HepG2 (cell line): ENCODE measurements at regions not wholly inside any gene's neighbourhood (a gene's known extent, or its start where the extent isn't known, plus 50 kb on each side); places are given as distances from the start of the nearest gene placed in this dataset.
A peak's percentile ranks its signal among the peaks of the same experiment; 100 is the strongest.

ENCODE experiments used
- CEBPG ChIP-seq: IDR thresholded peaks from 2 replicates; pipeline ENCODE4 v1.6.1; 2016
- ELF3 ChIP-seq: IDR thresholded peaks from 2 replicates; pipeline ENCODE4 v1.6.1; 2016; ENCODE audit warnings: missing genetic modification reagents, missing compliant biosample characterization
- ERF ChIP-seq: IDR thresholded peaks from 2 replicates; pipeline ENCODE4 v1.6.1; 2018; ENCODE audit warnings: missing biosample characterization, missing genetic modification reagents
- FOXP1 ChIP-seq, 2 experiments: fragments of 450-650 bp in 1 of 2; IDR thresholded peaks; 2 replicates each; pipeline ENCODE4 v1.6.1; 2017 to 2018; ENCODE audit warnings: antibody characterized with exemption in 1 of 2
- GZF1 ChIP-seq: sonication (generic); formaldehyde crosslinking; IDR thresholded peaks from 2 replicates; pipeline ENCODE4 v1.5.1; 2020; ENCODE audit warnings: mild to moderate bottlenecking, missing genetic modification reagents
- HMG20A ChIP-seq: IDR thresholded peaks from 2 replicates; pipeline ENCODE4 v1.6.1; 2016; ENCODE audit warnings: borderline replicate concordance
- HNF4A ChIP-seq: sonication (generic); formaldehyde crosslinking; IDR thresholded peaks from 2 replicates; pipeline ENCODE4 v1.4.0; 2020; ENCODE audit warnings: missing genetic modification reagents
- IRF2 ChIP-seq: IDR thresholded peaks from 2 replicates; pipeline ENCODE4 v1.6.1; 2018; ENCODE audit warnings: missing genetic modification reagents, missing compliant biosample characterization
- KLF13 ChIP-seq: sonication (generic); formaldehyde crosslinking; IDR thresholded peaks from 2 replicates; pipeline ENCODE4 v1.4.0; 2020; ENCODE audit warnings: mild to moderate bottlenecking, missing genetic modification reagents
- MAFK ChIP-seq, 2 experiments: IDR thresholded peaks in 1 of 2; conservative IDR thresholded peaks in 1 of 2; 2 replicates each; pipeline ENCODE4 v1.6.1; 2011; ENCODE audit warnings: improper control_type of control experiment in 2 of 2, low read length in 2 of 2
- MED13 ChIP-seq: sonication (generic); formaldehyde crosslinking; IDR thresholded peaks from 2 replicates; pipeline ENCODE4 v1.5.0; 2020; ENCODE audit warnings: missing genetic modification reagents
- MIXL1 ChIP-seq: IDR thresholded peaks from 2 replicates; pipeline ENCODE4 v1.6.1; 2016
- NBN ChIP-seq: fragments of 450-650 bp; conservative IDR thresholded peaks from 2 replicates; pipeline ENCODE4 v1.6.1; 2017
- NR2F6 ChIP-seq, 2 experiments: IDR thresholded peaks; 2 replicates each; pipeline ENCODE4 v1.6.1; 2016; ENCODE audit warnings: antibody characterized with exemption in 1 of 2, mild to moderate bottlenecking in 1 of 2
- RARA ChIP-seq: IDR thresholded peaks from 2 replicates; pipeline ENCODE4 v1.6.1; 2016; ENCODE audit warnings: missing genetic modification reagents, missing compliant biosample characterization
- ZBTB3 ChIP-seq: sonication (generic); formaldehyde crosslinking; IDR thresholded peaks from 2 replicates; pipeline ENCODE4 v1.4.0; 2020; ENCODE audit warnings: low read depth, mild to moderate bottlenecking, moderate library complexity, missing genetic modification reagents, borderline replicate concordance
- ZFX ChIP-seq: sonication (generic); formaldehyde crosslinking; IDR thresholded peaks from 2 replicates; pipeline ENCODE4 v1.4.0; 2020; ENCODE audit warnings: mild to moderate bottlenecking, low read depth, missing genetic modification reagents, moderate library complexity
- ZNF263 ChIP-seq: sonication (generic); formaldehyde crosslinking; IDR thresholded peaks from 2 replicates; pipeline ENCODE4 v1.4.0; 2020; ENCODE audit warnings: missing genetic modification reagents
- ZNF547 ChIP-seq: sonication (generic); formaldehyde crosslinking; IDR thresholded peaks from 2 replicates; pipeline ENCODE4 v1.5.1; 2020; ENCODE audit warnings: mild to moderate bottlenecking, missing genetic modification reagents
- ZNF577 ChIP-seq: sonication (generic); formaldehyde crosslinking; IDR thresholded peaks from 2 replicates; pipeline ENCODE4 v1.4.0; 2020; ENCODE audit warnings: mild to moderate bottlenecking, low read depth, missing genetic modification reagents, borderline replicate concordance
- ZNF674 ChIP-seq: sonication (generic); formaldehyde crosslinking; IDR thresholded peaks from 2 replicates; pipeline ENCODE4 v1.5.0; 2020; ENCODE audit warnings: low read depth, mild to moderate bottlenecking, missing genetic modification reagents
- TF ChIP-seq, protein P1 (sequence below): conservative IDR thresholded peaks from 2 replicates; pipeline ENCODE4 v1.6.1; 2018; ENCODE audit warnings: missing genetic modification reagents
- TF ChIP-seq, protein P2 (sequence below): IDR thresholded peaks from 2 replicates; pipeline ENCODE4 v1.4.0; 2020; ENCODE audit warnings: mild to moderate bottlenecking, missing genetic modification reagents
- TF ChIP-seq, protein P3 (sequence below): IDR thresholded peaks from 2 replicates; pipeline ENCODE4 v1.6.1; 2016; ENCODE audit warnings: low read depth
- TF ChIP-seq, protein P4 (sequence below): sonication (generic); formaldehyde crosslinking; IDR thresholded peaks from 2 replicates; pipeline ENCODE4 v1.5.0; 2020; ENCODE audit warnings: missing genetic modification reagents

DNA sequence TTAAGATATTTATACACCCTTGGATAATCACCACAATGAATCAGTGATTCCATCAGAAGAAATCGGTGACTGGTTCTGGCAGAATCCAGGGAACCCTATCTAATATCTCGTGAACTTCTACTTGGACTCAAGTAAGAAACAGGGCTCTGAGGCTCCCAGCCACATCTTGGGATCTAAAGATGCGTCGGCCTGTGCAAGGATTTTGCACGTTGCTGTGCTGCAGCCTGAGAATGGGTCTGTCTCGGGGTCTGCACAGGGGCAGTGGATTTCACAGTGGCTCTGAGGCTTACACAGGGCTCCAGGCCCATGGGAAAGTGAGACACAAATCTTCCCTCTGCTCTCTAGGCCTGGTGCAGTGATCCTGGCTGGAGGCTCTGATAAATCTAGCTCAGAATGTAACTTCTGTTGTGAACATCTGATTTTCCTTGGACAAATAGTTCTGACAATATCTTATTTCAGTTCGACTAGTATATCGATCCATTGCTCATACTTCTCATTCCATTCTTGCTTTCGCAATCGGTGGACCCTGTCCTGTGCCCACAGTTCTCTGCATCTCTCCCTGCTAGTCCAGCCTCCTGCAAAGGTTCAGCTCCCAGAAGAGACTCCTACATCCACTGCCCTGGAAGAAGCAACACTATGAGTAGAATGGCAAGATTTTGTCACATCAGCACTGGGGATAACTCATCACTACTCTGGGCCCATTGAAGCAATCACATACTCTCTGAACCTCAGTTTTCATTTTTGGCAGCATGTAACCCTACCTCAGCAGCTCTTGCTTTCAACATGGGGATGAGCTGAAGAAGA lies 105.5 kb upstream of the TOP3B start (continued):
- TF ChIP-seq KLF13 = no peak
- TF ChIP-seq, protein P1, sequence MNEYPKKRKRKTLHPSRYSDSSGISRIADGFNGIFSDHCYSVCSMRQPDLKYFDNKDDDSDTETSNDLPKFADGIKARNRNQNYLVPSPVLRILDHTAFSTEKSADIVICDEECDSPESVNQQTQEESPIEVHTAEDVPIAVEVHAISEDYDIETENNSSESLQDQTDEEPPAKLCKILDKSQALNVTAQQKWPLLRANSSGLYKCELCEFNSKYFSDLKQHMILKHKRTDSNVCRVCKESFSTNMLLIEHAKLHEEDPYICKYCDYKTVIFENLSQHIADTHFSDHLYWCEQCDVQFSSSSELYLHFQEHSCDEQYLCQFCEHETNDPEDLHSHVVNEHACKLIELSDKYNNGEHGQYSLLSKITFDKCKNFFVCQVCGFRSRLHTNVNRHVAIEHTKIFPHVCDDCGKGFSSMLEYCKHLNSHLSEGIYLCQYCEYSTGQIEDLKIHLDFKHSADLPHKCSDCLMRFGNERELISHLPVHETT (CRISPR knock-in tag) = no peak
- TF ChIP-seq GZF1 (CRISPR knock-in tag) = no peak
- peak; percentile 68 for TF ChIP-seq HMG20A (CRISPR knock-in tag)
- peak; percentile 65 for TF ChIP-seq ZFX (CRISPR knock-in tag)
- TF ChIP-seq RARA (CRISPR knock-in tag) = peak; percentile 71
- peak; percentile 78 for TF ChIP-seq IRF2 (CRISPR knock-in tag)
- TF ChIP-seq, protein P2, sequence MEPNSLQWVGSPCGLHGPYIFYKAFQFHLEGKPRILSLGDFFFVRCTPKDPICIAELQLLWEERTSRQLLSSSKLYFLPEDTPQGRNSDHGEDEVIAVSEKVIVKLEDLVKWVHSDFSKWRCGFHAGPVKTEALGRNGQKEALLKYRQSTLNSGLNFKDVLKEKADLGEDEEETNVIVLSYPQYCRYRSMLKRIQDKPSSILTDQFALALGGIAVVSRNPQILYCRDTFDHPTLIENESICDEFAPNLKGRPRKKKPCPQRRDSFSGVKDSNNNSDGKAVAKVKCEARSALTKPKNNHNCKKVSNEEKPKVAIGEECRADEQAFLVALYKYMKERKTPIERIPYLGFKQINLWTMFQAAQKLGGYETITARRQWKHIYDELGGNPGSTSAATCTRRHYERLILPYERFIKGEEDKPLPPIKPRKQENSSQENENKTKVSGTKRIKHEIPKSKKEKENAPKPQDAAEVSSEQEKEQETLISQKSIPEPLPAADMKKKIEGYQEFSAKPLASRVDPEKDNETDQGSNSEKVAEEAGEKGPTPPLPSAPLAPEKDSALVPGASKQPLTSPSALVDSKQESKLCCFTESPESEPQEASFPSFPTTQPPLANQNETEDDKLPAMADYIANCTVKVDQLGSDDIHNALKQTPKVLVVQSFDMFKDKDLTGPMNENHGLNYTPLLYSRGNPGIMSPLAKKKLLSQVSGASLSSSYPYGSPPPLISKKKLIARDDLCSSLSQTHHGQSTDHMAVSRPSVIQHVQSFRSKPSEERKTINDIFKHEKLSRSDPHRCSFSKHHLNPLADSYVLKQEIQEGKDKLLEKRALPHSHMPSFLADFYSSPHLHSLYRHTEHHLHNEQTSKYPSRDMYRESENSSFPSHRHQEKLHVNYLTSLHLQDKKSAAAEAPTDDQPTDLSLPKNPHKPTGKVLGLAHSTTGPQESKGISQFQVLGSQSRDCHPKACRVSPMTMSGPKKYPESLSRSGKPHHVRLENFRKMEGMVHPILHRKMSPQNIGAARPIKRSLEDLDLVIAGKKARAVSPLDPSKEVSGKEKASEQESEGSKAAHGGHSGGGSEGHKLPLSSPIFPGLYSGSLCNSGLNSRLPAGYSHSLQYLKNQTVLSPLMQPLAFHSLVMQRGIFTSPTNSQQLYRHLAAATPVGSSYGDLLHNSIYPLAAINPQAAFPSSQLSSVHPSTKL (CRISPR knock-in tag) = peak; percentile 93
- no peak for TF ChIP-seq ZBTB3
- TF ChIP-seq, protein P3, sequence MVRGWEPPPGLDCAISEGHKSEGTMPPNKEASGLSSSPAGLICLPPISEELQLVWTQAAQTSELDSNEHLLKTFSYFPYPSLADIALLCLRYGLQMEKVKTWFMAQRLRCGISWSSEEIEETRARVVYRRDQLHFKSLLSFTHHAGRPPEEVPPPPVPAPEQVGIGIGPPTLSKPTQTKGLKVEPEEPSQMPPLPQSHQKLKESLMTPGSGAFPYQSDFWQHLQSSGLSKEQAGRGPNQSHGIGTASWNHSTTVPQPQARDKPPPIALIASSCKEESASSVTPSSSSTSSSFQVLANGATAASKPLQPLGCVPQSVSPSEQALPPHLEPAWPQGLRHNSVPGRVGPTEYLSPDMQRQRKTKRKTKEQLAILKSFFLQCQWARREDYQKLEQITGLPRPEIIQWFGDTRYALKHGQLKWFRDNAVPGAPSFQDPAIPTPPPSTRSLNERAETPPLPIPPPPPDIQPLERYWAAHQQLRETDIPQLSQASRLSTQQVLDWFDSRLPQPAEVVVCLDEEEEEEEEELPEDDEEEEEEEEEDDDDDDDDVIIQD (CRISPR knock-in tag) = no peak
- TF ChIP-seq FOXP1 (IDR thresholded peaks at IDR 0.05) = no peak
- 0 out of 2 replicates have a peak, but pooled peaks have one; percentile 40 for TF ChIP-seq FOXP1 (CRISPR knock-in tag; IDR thresholded peaks at IDR 0.05)
- TF ChIP-seq ZNF547 (CRISPR knock-in tag) = 0 out of 2 replicates have a peak, but pooled peaks have one; percentile 32
- TF ChIP-seq NBN = no peak
- TF ChIP-seq CEBPG (CRISPR knock-in tag) = peak; percentile 98
- TF ChIP-seq ZNF674 (CRISPR knock-in tag) = no peak
- peak; percentile 81 to 92 for TF ChIP-seq MAFK (conservative IDR thresholded peaks at IDR 0.05 in 1 of 2, IDR thresholded peaks at IDR 0.05 in 1 of 2; ENCODE audit: low read length in 2 of 2)
- 0 out of 2 replicates have a peak, but pooled peaks have one; percentile 65 for TF ChIP-seq MIXL1
- TF ChIP-seq, protein P4, sequence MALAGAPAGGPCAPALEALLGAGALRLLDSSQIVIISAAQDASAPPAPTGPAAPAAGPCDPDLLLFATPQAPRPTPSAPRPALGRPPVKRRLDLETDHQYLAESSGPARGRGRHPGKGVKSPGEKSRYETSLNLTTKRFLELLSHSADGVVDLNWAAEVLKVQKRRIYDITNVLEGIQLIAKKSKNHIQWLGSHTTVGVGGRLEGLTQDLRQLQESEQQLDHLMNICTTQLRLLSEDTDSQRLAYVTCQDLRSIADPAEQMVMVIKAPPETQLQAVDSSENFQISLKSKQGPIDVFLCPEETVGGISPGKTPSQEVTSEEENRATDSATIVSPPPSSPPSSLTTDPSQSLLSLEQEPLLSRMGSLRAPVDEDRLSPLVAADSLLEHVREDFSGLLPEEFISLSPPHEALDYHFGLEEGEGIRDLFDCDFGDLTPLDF (CRISPR knock-in tag) = no peak
- peak; percentile 99 for TF ChIP-seq HNF4A (CRISPR knock-in tag)
- TF ChIP-seq ELF3 = peak; percentile 68; the same call in 1 of the 2 replicates
- peak; percentile 61 for TF ChIP-seq ERF (CRISPR knock-in tag)
- no peak for TF ChIP-seq ZNF577 (CRISPR knock-in tag)
- TF ChIP-seq NR2F6 (IDR thresholded peaks at IDR 0.05) = no peak
- peak; percentile 58; the same call in 1 of the 2 replicates for TF ChIP-seq NR2F6 (CRISPR knock-in tag; IDR thresholded peaks at IDR 0.05)
- no peak for TF ChIP-seq MED13 (CRISPR knock-in tag)
- TF ChIP-seq ZNF263 = peak; percentile 50; the same call in 1 of the 2 replicates
